H1 (cell line): ENCODE measurements at regions not wholly inside any gene's neighbourhood (a gene's known extent, or its start where the extent isn't known, plus 50 kb on each side); places are given as distances from the start of the nearest gene placed in this dataset.

Experiments used
- SIN3A ChIP-seq, 2 experiments: IDR thresholded peaks in 1 of 2; conservative IDR thresholded peaks in 1 of 2; 2 replicates each; pipeline ENCODE4 v1.6.1; 2011 to 2012; ENCODE audit warnings: low read length in 2 of 2, improper control_type of control experiment in 1 of 2, low read depth in 1 of 2, mild to moderate bottlenecking in 1 of 2
- TAF1 ChIP-seq: IDR thresholded peaks from 2 replicates; pipeline ENCODE4 v1.6.1; 2011; ENCODE audit warnings: mild to moderate bottlenecking, low read depth, low read length

DNA sequence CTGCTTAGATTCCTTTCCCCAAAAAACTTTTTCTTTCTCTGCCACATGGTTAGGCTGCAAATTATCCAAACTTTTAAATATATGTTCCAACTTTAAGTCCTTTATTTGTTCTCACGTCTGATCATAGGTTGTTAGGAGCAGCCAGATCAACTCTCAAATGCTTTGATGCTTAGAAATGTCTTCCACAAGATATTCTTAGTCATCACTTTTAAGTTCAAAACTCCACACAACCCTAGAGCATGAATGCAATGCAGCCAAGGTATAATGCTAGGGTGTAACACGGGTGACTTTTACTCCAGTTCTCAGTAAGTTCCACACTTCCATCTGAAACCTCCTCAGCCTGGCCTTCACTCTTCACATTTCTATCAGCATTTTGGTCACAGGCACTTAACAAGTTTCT lies 987.5 kb downstream of the DCDC2C start (continued):
- TF ChIP-seq TAF1, result no peak
- TF ChIP-seq SIN3A (conservative IDR thresholded peaks at IDR 0.05 in 1 of 2, IDR thresholded peaks at IDR 0.05 in 1 of 2; ENCODE audit: low read depth in 1 of 2, low read length in 2 of 2), result no peak
